ENCODE measurements at regions not wholly inside any gene's neighbourhood (a gene's known extent, or its start where the extent isn't known, plus 50 kb on each side); places are given as distances from the start of the nearest gene placed in this dataset.

DNA sequence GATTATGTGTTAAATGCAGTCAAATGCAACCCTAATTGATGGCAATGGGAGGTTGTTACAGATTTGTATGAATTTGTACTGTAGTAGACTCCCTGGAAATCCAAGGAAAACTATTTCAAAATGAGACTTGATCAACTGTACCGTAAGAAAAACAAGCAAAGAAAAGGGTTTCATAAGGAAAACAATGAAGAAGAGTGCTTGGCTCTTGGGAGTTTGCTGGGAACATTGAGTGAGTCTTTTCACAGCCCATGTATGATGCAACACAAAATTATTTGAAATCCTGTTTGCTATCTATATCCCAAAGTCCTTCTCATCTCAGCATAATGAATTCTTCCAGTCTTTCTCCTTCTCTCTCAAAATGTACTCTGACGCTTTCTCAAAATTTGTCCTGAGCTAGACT is 67.0 kb upstream of the OSR1 start:
- TF ChIP-seq CTCF (IDR thresholded peaks at IDR 0.05): no peak

GRCh38 chr2:19419211-19419880 is 60.9 kb upstream of the OSR1 start:
- no peak for TF ChIP-seq CTCF (IDR thresholded peaks at IDR 0.05)

DNA sequence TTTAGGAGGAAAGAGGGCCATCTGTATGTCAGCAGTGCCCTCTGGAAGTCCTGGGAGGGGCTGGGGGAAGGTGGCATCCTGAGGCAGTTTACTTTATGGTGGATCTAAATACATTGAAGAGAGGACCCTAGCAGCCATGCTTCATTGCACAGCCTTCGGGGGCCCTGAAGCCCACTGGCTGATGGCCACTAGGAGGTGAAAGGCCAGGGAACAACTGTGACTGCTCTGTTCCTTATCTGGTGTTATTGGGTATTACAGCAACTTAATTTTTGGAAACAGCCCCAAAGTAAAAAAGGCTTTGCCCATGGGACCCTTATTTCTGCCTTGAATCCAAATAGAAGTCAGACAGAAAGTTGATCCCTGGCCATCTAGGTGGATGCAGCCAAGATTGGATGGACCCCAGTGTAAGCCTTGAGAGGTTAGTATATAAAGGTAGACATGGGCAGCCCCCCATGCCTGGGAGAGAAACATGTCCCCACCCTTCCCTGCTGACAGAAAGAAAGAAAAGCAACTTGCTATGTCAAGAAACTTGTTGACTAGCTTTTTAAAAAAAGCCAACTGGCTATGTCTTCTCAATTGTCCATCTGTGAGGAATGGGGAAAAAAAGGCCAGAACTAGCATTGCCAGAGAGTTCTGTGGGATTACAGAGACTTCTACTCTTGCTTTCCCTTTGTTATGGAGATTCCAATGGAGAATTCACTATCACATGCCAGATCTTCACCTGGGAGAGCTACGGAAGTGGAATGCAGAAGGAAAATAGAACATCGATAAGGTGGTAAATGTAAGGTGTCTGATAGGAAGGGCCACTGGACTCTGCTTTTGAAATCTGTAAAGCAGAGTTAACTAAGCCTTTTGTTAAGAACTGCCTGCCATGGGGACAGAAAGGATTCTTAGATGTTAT is 58.6 kb upstream of the OSR1 start:
- TF ChIP-seq CTCF (IDR thresholded peaks at IDR 0.05): no peak

GRCh38 chr2:19416083-19416482 is 57.7 kb upstream of the OSR1 start:
- no peak for TF ChIP-seq CTCF (IDR thresholded peaks at IDR 0.05)

GRCh38 chr2:19409046-19409445 is 50.6 kb upstream of the OSR1 start:
- TF ChIP-seq CTCF (IDR thresholded peaks at IDR 0.05): no peak

- TF ChIP-seq CTCF (IDR thresholded peaks at IDR 0.05): no peak
Measured at GRCh38 chr2:19408592-19408991, 50.2 kb upstream of the OSR1 start.

Measured in LNCAP (cell line).